ENCODE measurements at regions not wholly inside any gene's neighbourhood (a gene's known extent, or its start where the extent isn't known, plus 50 kb on each side); places are given as distances from the start of the nearest gene placed in this dataset.

GRCh38 chr13:50481936-50482335 lies 361.6 kb downstream of the DLEU7 start:
- ATAC-seq = no peak
- TF ChIP-seq TSHZ2 (CRISPR knock-in tag; IDR thresholded peaks at IDR 0.05) = no peak
- no peak for TF ChIP-seq CREB5 (CRISPR knock-in tag; IDR thresholded peaks at IDR 0.05; ENCODE audit: low read depth)
- no peak for TF ChIP-seq CSRNP3 (CRISPR knock-in tag; IDR thresholded peaks at IDR 0.05)
- TF ChIP-seq ESRRG (CRISPR knock-in tag; IDR thresholded peaks at IDR 0.05) = no peak
- TF ChIP-seq RARB (CRISPR knock-in tag; IDR thresholded peaks at IDR 0.05) = no peak
- no peak for TF ChIP-seq PATZ1 (CRISPR knock-in tag; IDR thresholded peaks at IDR 0.05; ENCODE audit: borderline replicate concordance)
- no peak for TF ChIP-seq POU6F1 (CRISPR knock-in tag; IDR thresholded peaks at IDR 0.05; ENCODE audit: borderline replicate concordance, low read depth)
- no peak for TF ChIP-seq ZC3H10 (CRISPR knock-in tag; IDR thresholded peaks at IDR 0.05)

- TF ChIP-seq ZC3H10 (CRISPR knock-in tag; IDR thresholded peaks at IDR 0.05) (no peak), PATZ1 (CRISPR knock-in tag; IDR thresholded peaks at IDR 0.05; ENCODE audit: borderline replicate concordance) (no peak), ZNF565 (CRISPR knock-in tag; conservative IDR thresholded peaks at IDR 0.05; ENCODE audit: low read depth) (no peak), TOX (CRISPR knock-in tag; IDR thresholded peaks at IDR 0.05; ENCODE audit: borderline replicate concordance) (no peak), SNAI2 (CRISPR knock-in tag; IDR thresholded peaks at IDR 0.05) (no peak), ZNF70 (CRISPR knock-in tag; IDR thresholded peaks at IDR 0.05) (no peak), ZFP3 (CRISPR knock-in tag; IDR thresholded peaks at IDR 0.05) (no peak), OSR1 (CRISPR knock-in tag; IDR thresholded peaks at IDR 0.05) (no peak), TCF4 (CRISPR knock-in tag; IDR thresholded peaks at IDR 0.05; ENCODE audit: borderline replicate concordance) (no peak), ARNTL (CRISPR knock-in tag; IDR thresholded peaks at IDR 0.05; ENCODE audit: borderline replicate concordance, low read depth) (no peak), POU6F1 (CRISPR knock-in tag; IDR thresholded peaks at IDR 0.05; ENCODE audit: borderline replicate concordance, low read depth) (no peak), BACH2 (CRISPR knock-in tag; IDR thresholded peaks at IDR 0.05; ENCODE audit: borderline replicate concordance) (no peak), ISL1 (CRISPR knock-in tag; IDR thresholded peaks at IDR 0.05) (no peak), ZFP30 (CRISPR knock-in tag; IDR thresholded peaks at IDR 0.05) (no peak), ESRRG (CRISPR knock-in tag; IDR thresholded peaks at IDR 0.05) (no peak), RARB (CRISPR knock-in tag; IDR thresholded peaks at IDR 0.05) (no peak), CSDC2 (CRISPR knock-in tag; IDR thresholded peaks at IDR 0.05) (no peak), PPARA (CRISPR knock-in tag; IDR thresholded peaks at IDR 0.05; ENCODE audit: borderline replicate concordance) (no peak), CREB5 (CRISPR knock-in tag; IDR thresholded peaks at IDR 0.05; ENCODE audit: low read depth) (no peak)
- ATAC-seq = no peak
Measured at GRCh38 chr13:50483416-50483815, 360.1 kb downstream of the DLEU7 start.

Measured in SK-N-SH treated with all-trans-retinoic acid at 6 μM for 48 hours (cell line).